HAP-1 (cell line): ENCODE measurements at regions not wholly inside any gene's neighbourhood (a gene's known extent, or its start where the extent isn't known, plus 50 kb on each side); places are given as distances from the start of the nearest gene placed in this dataset.

Experiments used
- DNase-seq, 2 experiments: peaks; one replicate each; pipeline ENCODE4 v3.0.0-alpha.2; 2016 to 2020; ENCODE audit warnings: low spot score in 2 of 2
- H3K27me3 ChIP-seq: fragments of 250-450 bp; sonication (Bioruptor Pico); 2 replicates; pipeline ENCODE4 v1.5.1; 2020; ENCODE audit warnings: low read depth, mild to moderate bottlenecking, moderate library complexity
- H3K36me3 ChIP-seq: fragments of 250-450 bp; sonication (Bioruptor Pico); replicated peaks from 2 replicates; pipeline ENCODE4 v1.5.1; 2020; ENCODE audit warnings: mild to moderate bottlenecking
- H3K4me1 ChIP-seq: fragments of 250-450 bp; sonication (Bioruptor Pico); 2 replicates; pipeline ENCODE4 v1.5.1; 2020; ENCODE audit warnings: mild to moderate bottlenecking
- H3K4me3 ChIP-seq: fragments of 250-450 bp; sonication (Bioruptor Pico); 2 replicates; pipeline ENCODE4 v1.5.1; 2020; ENCODE audit warnings: mild to moderate bottlenecking, moderate library complexity
- H3K9me3 ChIP-seq: fragments of 250-450 bp; sonication (Bioruptor Pico); 2 replicates; pipeline ENCODE4 v1.5.1; 2020; ENCODE audit warnings: mild to moderate bottlenecking, moderate library complexity
- in situ Hi-C: fragments of 300-500 bp; cut with MboI; formaldehyde crosslinking; loops from 3 replicates; pipeline ENCODE4 v1.14.3; 2020; ENCODE audit warnings: low sequenced_read_pairs, inconsistent platforms, mixed read lengths

DNA sequence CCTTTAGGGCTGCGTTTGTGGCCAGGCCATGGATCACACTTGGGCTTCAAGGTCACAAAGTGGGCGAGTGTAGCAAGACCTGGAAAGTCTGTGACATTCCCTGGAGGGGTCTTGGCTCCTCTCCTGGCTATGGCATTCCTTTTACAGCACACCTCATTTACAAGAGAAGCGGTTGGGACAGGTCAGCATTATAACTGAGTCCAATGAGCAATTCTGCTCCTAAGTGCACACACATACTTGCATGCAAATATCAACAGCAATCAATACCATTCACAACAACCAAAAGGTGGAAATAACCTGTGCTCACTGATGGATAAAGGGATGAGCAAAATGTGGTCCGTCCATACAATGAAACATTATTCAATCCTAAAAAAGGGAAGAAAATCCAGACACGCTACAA, 298.2 kb downstream of the CTTN start:
- no peak for DNase-seq
- Histone ChIP-seq H3K4me3 (no peak overlapping the region), H3K9me3 (no peaks in the 10 kb centered on the region), H3K4me1 (no peaks in the 10 kb centered on the region), H3K36me3 (no peaks in the 10 kb centered on the region), H3K27me3 (no peaks in the 10 kb centered on the region)
- in situ Hi-C loops: no loop called here

DNA sequence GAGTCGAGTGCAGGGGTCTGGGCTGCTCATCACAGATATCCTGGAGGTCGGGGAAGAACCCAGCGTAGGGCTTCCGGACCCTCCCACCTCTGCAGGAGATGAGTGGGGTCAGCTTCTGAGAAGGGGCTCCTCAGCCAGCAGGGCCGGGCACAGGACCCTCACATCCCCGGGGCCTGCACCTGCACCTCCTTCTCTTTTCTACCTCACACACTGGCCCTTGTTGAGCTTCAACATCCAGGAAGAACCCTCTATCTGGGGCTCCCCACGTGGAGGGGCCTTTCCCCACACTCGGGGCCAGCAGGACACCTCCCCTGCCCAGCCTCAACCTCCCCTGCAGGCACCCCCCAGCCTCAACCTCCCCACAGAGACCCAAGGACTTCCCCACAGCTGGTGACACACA, 299.4 kb downstream of the CTTN start:
- Histone ChIP-seq H3K36me3 (no peaks in the 10 kb centered on the region), H3K4me1 (no peaks in the 10 kb centered on the region), H3K9me3 (no peaks in the 10 kb centered on the region), H3K4me3 (no peak overlapping the region), H3K27me3 (no peaks in the 10 kb centered on the region)
- in situ Hi-C loops: no loop called here
- DNase-seq: no peak

DNA sequence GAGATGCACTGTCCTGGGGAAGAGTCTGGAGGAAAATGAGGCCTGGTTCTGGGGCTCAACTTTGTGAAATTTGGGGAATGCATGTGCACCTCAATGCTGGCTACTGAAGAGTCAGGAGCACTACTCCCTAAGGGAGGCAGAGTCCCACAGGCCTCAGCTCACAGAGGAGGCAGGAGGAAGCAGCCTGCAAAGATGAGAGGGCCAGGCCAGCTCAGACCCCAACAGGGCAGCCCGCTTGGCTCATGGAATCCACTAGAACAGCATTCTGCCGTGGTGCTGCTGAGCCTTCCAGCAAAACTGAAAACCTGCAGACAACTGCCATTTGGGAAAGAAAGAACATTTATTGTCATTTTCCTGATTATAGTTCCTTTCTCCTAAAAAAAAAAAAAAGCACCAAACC, 300.5 kb downstream of the CTTN start:
- DNase-seq: no peak
- H3K36me3 ChIP-seq: no peaks in the 10 kb centered on the region
- H3K27me3 ChIP-seq: no peaks in the 10 kb centered on the region
- H3K4me1 ChIP-seq: no peaks in the 10 kb centered on the region
- H3K9me3 ChIP-seq: no peaks in the 10 kb centered on the region
- H3K4me3 ChIP-seq: no peak overlapping the region
- in situ Hi-C loops: no loop called here

DNA sequence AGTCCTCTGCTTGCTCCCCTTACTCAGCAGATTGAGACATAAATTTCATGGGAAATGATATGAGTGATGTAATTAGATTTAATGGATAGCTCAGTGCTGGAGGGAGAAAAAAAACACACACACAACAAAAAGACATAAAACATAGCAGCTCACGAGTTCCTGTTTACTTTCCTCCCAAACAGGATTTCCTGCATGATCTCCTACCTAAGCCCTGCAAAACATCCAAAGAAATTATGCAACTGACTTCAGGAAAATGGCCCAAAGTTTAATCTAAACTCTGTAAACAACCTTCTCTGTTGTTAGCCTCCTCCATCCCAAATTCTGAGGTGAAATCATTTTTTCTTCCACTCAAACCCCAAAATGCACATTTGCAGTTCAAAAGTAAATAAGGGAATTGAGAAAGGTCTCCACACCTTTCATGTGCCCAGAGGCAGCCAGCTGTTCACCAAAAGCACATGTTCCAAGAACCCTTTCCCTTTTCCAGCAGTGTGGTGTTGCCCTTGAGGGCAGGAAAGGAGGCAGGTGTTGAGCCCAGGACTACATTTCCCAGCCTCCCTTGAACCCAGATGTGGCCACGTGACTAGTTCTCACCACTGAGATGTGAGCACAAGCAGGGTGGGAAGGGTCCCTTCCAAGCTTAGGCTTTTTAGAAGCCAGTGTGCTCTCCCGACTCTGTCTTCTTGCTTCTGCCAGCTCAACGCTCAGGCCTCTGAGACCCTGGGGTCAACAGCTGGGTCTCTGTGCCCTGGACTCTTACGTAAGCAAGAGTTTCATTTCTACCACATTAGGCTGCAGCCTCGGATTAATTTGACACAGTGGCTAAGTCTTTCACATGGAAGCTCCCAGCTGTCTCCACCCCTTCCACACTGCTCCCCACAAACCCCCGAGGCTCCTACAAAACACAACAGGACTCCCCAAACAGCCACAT, 301.2 kb downstream of the CTTN start:
- in situ Hi-C loops: loop anchor here (25.0 kb wide), 1 partner anchor 87 kb away; no protein-coding TSS in a partner anchor
- Histone ChIP-seq H3K9me3 (no peaks in the 10 kb centered on the region), H3K27me3 (no peaks in the 10 kb centered on the region), H3K36me3 (no peaks in the 10 kb centered on the region), H3K4me3 (no peak overlapping the region), H3K4me1 (no peaks in the 10 kb centered on the region)
- no peak for DNase-seq

DNA sequence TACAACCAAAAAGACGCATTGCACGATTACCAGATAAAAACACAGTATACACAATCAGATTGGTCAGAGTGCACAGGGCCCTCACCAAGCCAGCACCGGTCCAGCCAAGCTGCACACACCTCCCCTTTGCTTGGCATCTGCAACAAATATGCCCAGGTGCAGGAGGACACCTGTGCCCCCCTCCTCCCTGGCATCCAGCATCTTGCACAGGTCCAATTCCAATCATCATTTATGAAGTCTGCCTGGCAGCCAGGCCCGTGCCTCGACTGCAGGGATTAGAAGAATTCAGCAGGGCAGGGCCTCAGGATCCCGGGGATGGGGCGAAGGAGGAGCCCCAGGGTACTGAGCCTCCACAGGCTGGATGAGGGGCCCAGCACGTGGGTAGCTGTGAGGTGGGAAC, 302.1 kb downstream of the CTTN start:
- DNase-seq: no peak
- in situ Hi-C loops: loop anchor here (25.0 kb wide), 1 partner anchor 88 kb away; no protein-coding TSS in a partner anchor

DNA sequence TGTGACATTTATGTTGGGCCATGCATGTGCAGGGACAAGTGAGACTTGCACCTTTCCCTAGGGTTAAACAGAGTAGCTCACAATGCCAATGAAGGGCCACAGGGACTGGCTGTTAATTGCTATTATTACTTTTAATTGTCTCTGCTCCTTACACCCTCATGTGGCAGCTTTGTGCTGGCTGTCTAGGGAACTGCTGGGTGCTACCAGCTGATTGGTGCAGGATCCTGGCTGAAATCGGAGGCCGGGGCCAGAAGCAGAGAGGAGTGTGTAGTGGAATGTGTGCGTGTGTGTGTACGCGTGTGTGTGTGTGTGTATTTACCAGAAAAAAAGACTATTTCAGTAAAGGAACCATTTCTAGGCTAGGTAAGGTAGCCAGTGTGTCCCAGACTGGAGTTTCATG, 302.5 kb downstream of the CTTN start:
- Histone ChIP-seq H3K4me1 (no peaks in the 10 kb centered on the region), H3K9me3 (no peaks in the 10 kb centered on the region), H3K4me3 (no peak overlapping the region), H3K36me3 (no peaks in the 10 kb centered on the region), H3K27me3 (no peaks in the 10 kb centered on the region)
- DNase-seq: no peak
- in situ Hi-C loops: loop anchor here (25.0 kb wide), 1 partner anchor 89 kb away; no protein-coding TSS in a partner anchor

More for the DNA sequence above, 302.1 kb downstream of the CTTN start:
- Histone ChIP-seq H3K27me3 (no peaks in the 10 kb centered on the region), H3K36me3 (no peaks in the 10 kb centered on the region), H3K4me1 (no peaks in the 10 kb centered on the region), H3K4me3 (no peak overlapping the region), H3K9me3 (no peaks in the 10 kb centered on the region)

DNA sequence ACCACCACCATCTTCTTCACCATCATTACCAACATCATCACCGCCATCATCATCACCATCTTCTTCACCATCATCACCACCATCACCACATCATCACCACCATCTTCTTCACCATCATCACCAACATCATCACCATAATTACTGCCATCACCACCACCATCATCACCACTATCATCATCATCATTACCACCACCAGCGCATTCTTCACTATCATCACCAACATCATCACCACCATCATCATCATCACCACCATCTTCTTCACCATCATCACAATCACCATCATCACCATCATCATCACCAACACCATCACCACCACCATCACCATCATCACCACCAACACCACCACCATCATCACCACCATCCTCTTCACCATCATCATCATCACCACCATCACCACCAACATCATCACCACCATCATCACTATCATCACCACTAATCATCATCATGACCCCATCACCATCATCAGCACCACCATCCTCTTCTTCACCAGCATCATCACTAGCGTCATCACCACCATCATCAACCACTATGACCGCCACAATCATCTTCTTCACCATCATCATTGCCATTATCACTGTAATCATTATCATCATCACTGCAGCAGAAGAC, 303.8 kb downstream of the CTTN start:
- in situ Hi-C loops: loop anchor here (25.0 kb wide), 1 partner anchor 90 kb away; no protein-coding TSS in a partner anchor
- no peaks in the 10 kb centered on the region for H3K36me3 ChIP-seq
- no peaks in the 10 kb centered on the region for H3K9me3 ChIP-seq
- H3K4me1 ChIP-seq: no peaks in the 10 kb centered on the region
- no peaks in the 10 kb centered on the region for H3K27me3 ChIP-seq
- DNase-seq: no peak
- no peak overlapping the region for H3K4me3 ChIP-seq

DNA sequence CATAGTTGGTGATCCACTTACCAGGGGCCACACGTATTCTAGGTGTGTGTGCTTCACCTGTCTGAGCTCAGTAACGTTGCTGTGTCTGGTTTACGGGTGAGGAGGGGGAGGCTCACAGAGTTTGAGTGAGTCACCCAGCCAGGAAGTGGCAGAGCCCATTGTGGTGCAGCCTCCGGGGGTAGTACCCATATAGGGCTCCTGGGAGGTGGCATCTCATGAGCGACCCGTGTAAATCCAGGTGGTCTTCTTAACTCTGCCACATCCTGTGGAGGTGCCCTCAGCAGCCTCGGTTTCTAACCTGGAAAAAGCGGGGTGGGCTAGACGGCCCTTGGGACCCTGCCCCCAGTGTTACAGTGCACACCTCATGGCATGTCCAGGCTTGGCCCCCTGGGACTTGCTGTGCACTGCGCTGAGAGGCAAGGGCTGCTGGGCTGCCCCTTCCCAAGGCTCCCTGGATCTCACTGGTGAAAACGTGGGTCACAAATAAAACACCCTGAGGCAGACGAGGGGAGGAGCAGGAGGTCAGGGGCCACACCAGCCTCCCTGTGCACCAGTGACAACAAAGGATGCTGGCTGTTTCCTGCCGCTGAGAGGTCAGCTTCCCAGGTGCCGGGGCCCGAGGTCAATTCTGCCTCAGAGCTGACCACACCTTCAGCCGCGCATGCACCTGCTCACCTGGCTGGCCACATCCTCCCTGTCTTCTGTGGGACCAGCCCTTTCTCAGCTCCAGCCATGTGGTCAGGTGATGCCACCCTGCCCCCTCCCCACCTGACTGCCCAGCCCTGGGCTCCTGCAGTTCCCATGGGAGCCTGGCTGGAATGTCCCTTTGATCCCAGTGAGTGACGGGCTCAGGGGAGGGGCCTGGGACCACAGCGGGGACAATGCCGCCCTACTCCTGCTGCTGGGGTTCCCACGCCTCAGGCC, 305.1 kb downstream of the CTTN start:
- no peak for DNase-seq
- Histone ChIP-seq H3K36me3 (no peaks in the 10 kb centered on the region), H3K9me3 (no peaks in the 10 kb centered on the region), H3K27me3 (no peaks in the 10 kb centered on the region), H3K4me1 (no peaks in the 10 kb centered on the region), H3K4me3 (no peak overlapping the region)
- in situ Hi-C loops: loop anchor here (25.0 kb wide), 1 partner anchor 91 kb away; no protein-coding TSS in a partner anchor

DNA sequence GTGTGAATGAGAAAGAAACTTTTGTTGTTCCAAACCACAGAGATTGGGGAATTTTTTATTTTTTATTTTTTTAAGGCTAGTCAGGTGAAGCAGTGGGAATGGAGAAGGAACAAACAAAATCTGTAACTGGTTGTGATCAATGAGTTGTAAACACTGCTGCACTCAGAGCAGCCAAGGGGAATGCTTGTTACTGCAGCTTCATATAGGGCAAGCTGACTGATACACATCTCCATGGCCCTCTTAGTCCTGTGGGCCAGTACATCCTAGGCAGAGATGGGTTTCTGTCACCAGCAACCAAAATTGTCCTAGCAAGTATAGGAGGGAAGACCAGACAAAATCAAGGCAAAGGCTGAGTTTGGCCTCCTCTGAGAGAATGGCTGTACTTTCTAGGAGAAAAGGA, 306.8 kb downstream of the CTTN start:
- Histone ChIP-seq H3K36me3 (no peaks in the 10 kb centered on the region), H3K9me3 (no peaks in the 10 kb centered on the region), H3K4me1 (no peaks in the 10 kb centered on the region), H3K4me3 (no peak overlapping the region), H3K27me3 (no peaks in the 10 kb centered on the region)
- in situ Hi-C loops: loop anchor here (25.0 kb wide), 1 partner anchor 93 kb away; no protein-coding TSS in a partner anchor
- DNase-seq: no peak

DNA sequence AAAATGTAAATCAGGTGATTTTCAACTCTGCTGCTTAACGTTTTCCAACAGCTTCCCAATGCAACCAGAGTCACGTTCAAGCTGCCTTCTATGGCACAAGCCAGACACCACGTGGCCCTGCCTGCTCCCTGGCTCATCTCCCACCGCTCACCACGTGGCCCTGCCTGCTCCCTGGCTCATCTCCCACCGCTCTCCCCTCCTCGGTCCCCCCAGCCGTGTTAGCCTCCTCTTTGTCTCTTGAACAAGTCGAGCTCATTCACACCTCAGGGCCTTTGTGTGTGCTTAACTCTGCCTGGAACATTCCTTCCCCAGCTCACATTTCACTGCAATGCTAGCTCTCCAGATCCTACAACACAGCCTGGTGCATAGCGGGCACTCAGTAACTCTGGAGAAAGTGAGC, 307.6 kb downstream of the CTTN start:
- in situ Hi-C loops: loop anchor here (25.0 kb wide), 1 partner anchor 94 kb away; no protein-coding TSS in a partner anchor
- no peak overlapping the region for H3K4me3 ChIP-seq
- H3K27me3 ChIP-seq: no peaks in the 10 kb centered on the region
- no peak for DNase-seq
- no peaks in the 10 kb centered on the region for H3K9me3 ChIP-seq
- no peaks in the 10 kb centered on the region for H3K36me3 ChIP-seq
- no peaks in the 10 kb centered on the region for H3K4me1 ChIP-seq

DNA sequence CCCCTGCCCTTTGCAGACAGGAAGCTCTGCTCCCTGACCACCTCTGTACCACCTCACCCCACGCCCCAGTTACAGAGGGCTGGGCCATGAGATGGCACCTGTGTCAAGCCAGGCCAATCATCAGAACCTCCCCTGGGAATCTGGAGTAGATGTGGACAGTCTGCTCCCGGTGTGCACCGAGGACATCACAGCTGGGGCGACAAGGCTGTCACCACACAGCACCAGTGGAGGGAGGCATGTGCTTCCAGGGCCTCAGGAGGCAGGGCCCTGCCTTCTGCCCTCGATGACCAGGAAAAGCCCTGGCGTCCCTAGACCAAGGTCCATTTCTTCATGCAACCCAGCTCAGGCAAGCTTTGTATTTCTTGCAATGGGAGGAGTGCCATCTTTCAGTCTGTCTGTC, 309.5 kb downstream of the CTTN start:
- Histone ChIP-seq H3K4me3 (no peak overlapping the region), H3K4me1 (no peaks in the 10 kb centered on the region), H3K36me3 (no peaks in the 10 kb centered on the region), H3K9me3 (no peaks in the 10 kb centered on the region), H3K27me3 (peaks cover 5% of the 10 kb centered on the region; the same call in 1 of the 2 replicates)
- no peak for DNase-seq
- in situ Hi-C loops: loop anchor here (25.0 kb wide), 1 partner anchor 96 kb away; no protein-coding TSS in a partner anchor

DNA sequence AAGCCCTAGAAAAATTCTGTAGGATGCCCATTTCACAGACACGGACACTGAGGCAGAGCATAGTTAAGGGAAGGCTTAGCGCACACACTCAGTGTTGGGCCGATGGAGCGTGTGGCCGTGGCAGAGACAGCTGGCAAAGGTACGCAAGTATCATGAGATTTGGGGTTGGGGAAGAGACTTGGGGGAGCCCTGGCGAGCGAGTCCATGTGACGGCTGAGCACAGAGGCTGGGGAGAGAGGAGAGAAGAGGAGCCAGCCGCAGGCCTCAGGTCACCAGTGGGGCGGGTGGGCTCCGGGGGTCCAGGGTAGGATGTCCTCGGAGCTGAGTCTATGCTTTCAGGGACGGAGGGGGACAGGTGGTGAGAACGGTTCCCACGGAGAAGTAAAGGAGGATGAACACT, 311.3 kb downstream of the CTTN start:
- Histone ChIP-seq H3K4me3 (no peak overlapping the region), H3K27me3 (peaks cover 7% of the 10 kb centered on the region; the same call in 1 of the 2 replicates), H3K9me3 (no peaks in the 10 kb centered on the region), H3K36me3 (no peaks in the 10 kb centered on the region), H3K4me1 (no peaks in the 10 kb centered on the region)
- in situ Hi-C loops: loop anchor here (25.0 kb wide), 1 partner anchor 97 kb away; no protein-coding TSS in a partner anchor
- DNase-seq: no peak

DNA sequence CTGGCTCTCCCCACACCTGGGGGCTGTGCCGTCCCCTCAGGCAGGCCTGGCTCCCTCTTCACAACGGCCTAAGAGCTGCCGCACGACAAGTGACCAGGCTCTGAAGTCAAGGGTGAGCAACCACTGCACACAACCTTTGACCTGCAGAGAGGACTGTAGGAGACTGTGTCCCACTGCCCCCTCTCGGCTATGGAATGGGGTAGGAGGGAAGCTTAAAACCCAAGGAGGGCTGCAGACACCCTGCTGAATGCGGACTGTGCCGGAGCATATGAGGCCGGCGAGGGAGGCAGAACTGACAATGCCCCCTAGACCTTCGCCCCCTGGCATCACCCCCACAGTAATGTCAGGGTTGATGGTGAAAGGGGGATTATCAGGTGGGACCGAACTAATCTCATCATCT, 311.9 kb downstream of the CTTN start:
- H3K9me3 ChIP-seq: no peaks in the 10 kb centered on the region
- DNase-seq: no peak
- in situ Hi-C loops: loop anchor here (25.0 kb wide), 1 partner anchor 98 kb away; no protein-coding TSS in a partner anchor
- no peak overlapping the region for H3K4me3 ChIP-seq
- peaks cover 7% of the 10 kb centered on the region; the same call in 1 of the 2 replicates for H3K27me3 ChIP-seq
- no peaks in the 10 kb centered on the region for H3K4me1 ChIP-seq
- H3K36me3 ChIP-seq: no peaks in the 10 kb centered on the region
